ENCODE measurements at regions not wholly inside any gene's neighbourhood (a gene's known extent, or its start where the extent isn't known, plus 50 kb on each side); places are given as distances from the start of the nearest gene placed in this dataset.
A peak's percentile ranks its signal among the peaks of the same experiment; 100 is the strongest.

DNA sequence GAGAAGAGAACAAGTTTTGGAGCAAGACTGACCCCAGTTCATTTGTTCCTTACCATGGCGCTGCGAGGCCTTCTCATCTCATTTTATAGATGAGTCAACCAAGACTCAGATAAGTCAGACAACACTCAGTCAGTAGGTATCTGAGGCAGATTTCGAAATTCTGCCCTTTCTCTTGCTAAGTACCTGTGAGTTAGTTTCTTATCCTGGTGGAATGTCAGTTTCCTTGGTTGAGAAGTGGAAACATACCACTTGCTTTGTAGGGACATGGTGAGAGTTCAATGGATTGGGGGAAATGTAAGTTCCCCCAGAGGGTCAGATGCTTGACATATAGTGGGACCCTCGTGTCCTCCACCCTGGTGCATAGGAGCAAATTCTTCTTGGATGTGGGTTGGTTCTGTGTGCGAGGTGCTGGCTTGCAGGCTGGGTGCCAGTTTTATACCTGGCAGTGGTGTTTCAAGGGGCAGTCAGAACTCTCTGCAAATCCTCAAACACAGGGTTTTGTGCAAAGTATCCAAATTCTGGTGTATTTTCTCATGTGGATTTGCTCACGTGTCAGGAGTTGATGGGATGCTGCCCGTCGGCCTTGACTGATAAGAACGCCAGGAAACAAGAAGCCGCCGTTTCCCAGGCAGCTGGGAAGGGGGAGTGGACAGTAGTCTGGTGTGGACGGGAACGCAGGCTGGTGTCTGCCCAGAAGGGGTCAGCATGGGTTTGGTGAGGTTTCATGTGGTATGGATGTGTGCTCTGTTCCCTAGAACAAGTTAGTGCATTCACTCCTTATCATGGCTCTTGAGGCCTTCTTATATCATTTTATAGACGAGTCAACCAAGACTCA is 61.1 kb upstream of the CIBAR2 start:
- intact Hi-C loops (cut with DNase I), result no loop called here

DNA sequence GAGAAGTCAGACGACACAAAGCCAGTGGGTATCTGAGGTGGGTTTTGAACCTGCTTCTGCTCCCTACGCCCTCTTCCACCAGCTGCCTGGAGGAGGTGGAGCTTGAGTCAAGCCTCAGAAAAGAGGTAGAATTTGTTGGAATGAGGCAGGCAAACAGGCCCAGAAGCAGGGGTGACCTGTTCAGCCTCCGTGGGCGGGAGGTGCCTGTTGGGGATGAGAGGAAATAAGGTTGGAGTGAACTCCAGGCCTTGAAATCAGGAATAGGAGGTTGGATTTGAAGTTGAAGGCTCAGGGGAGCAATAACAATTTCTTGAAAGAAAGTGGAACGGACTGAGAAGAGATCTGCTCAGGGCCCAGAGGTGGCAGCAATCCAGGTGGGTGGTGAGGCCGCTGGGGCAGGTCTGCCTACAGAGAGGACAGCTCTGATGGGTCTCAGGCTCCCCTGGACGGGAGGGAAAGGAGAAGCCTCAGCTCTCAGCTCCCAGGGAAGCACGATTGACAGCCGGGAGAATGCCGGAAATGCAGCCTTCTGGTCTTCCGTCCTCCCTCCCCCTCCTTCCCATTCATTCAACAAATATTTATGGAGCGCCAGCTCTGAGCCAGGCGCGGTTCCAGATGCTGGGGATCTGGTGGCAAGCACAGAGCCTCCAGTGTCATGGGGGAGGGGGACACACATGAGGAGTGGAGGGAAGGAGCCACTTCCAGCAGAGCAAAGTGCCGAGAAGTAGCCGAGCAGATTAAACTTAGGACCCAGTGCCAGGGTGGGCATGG is 61.9 kb upstream of the CIBAR2 start:
- peak in 1 of 2 donors; percentile 15 for ATAC-seq

More for the DNA sequence above, 61.1 kb upstream of the CIBAR2 start:
- Histone ChIP-seq H3K36me3 (no peaks in the 10 kb centered on the region), H3K9me3 (no peaks in the 10 kb centered on the region), H3K4me1 (peaks cover 73% of the 10 kb centered on the region), H3K27ac (peak overlapping the region; percentile 38), H3K27me3 (ENCODE audit: low read depth) (peaks cover 24% of the 10 kb centered on the region), H3K4me3 (peak overlapping the region; percentile 48)
- ATAC-seq (no peak), DNase-seq (peak; percentile 44)
- TF ChIP-seq, protein P1, sequence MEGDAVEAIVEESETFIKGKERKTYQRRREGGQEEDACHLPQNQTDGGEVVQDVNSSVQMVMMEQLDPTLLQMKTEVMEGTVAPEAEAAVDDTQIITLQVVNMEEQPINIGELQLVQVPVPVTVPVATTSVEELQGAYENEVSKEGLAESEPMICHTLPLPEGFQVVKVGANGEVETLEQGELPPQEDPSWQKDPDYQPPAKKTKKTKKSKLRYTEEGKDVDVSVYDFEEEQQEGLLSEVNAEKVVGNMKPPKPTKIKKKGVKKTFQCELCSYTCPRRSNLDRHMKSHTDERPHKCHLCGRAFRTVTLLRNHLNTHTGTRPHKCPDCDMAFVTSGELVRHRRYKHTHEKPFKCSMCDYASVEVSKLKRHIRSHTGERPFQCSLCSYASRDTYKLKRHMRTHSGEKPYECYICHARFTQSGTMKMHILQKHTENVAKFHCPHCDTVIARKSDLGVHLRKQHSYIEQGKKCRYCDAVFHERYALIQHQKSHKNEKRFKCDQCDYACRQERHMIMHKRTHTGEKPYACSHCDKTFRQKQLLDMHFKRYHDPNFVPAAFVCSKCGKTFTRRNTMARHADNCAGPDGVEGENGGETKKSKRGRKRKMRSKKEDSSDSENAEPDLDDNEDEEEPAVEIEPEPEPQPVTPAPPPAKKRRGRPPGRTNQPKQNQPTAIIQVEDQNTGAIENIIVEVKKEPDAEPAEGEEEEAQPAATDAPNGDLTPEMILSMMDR (IDR thresholded peaks at IDR 0.05), result no peak

DNA sequence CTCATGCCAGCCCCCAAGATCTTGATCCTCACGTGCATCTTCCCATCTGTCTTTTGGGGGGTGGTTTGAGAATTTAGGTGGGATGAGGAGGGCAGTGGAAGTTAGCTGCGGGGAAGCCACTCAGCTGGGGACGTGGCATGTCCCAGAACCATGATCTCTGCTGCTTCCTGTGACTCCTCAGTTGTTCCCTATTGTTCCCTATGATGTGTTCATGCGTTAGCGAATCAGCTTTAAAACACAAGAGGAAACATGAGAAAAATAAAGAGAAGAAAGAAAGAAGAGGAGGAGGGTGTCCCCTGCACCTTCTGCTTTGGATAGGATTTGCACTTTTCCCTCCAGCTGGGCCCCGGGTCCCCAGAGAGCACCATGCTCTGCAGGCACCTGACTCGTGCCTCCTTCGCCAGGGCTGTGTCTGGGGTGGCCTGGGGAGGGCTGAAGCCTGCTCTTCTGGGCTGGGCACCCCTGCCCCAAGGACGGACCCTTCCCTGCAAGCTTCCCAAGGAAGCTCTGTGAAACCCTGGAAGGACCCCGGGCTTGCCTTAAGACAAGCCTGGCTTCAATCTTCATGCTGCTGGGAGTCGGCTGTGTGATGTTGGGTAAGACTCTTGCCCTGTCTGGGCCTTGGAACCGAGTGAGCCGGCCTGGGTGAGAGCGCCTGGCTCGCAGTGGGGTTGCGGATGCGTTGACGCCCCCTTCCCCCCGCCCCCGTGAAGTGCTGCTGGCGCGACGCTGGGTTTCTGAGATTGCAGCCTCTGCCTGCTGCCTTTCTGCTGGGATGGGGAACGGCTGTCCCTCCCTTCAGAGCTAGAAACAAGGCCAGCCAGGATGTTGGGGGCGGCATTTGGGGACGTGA is 62.8 kb upstream of the CIBAR2 start:
- peaks cover 67% of the 10 kb centered on the region for H3K4me1 ChIP-seq
- TF ChIP-seq, protein P1 (IDR thresholded peaks at IDR 0.05), result no peak
- no peak for ATAC-seq
- peak; percentile 37 for DNase-seq
- H3K36me3 ChIP-seq, result no peaks in the 10 kb centered on the region
- H3K27me3 ChIP-seq (ENCODE audit: low read depth), result peaks cover 21% of the 10 kb centered on the region
- intact Hi-C loops (cut with DNase I), result no loop called here
- H3K4me3 ChIP-seq, result no peak overlapping the region
- H3K9me3 ChIP-seq, result no peaks in the 10 kb centered on the region
- no peak overlapping the region for H3K27ac ChIP-seq

More for the DNA sequence above, 61.9 kb upstream of the CIBAR2 start:
- Histone ChIP-seq H3K36me3 (no peaks in the 10 kb centered on the region), H3K9me3 (no peaks in the 10 kb centered on the region), H3K27ac (peak overlapping the region; percentile 25), H3K4me3 (peak overlapping the region; percentile 3), H3K27me3 (ENCODE audit: low read depth) (peaks cover 24% of the 10 kb centered on the region), H3K4me1 (peaks cover 69% of the 10 kb centered on the region)
- TF ChIP-seq, protein P1 (IDR thresholded peaks at IDR 0.05), result no peak
- intact Hi-C loops (cut with DNase I), result no loop called here
- peak; percentile 42 for DNase-seq

DNA sequence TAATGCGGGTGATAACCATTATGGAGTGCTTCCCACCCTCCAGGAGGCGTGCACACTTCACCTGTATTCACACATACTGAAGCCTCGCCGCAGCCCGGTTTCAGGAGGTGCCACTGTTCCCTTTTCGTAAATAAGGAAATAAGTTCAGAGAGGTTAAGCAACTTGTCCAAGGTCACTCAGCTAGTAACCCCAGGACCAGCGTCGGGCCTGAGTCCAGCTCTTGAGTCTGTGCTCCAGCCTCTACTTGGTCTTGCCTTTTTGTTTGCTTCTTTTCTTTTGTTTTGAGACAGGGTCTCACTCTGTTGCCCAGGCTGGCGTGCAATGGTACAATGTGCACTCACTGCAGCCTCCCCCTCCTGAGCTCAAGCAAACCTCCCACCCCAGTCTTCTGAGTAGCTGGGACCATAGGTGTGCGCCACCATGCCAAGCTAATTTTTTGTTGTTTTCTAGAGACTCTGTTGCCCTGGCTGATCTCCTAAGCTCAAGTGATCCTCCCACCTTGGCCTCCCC is 63.5 kb upstream of the CIBAR2 start:
- Histone ChIP-seq H3K27ac (no peak overlapping the region), H3K9me3 (no peaks in the 10 kb centered on the region), H3K4me1 (peaks cover 60% of the 10 kb centered on the region), H3K36me3 (no peaks in the 10 kb centered on the region), H3K4me3 (no peak overlapping the region), H3K27me3 (ENCODE audit: low read depth) (peaks cover 15% of the 10 kb centered on the region)
- TF ChIP-seq, protein P1 (IDR thresholded peaks at IDR 0.05), result no peak
- no peak for ATAC-seq
- intact Hi-C loops (cut with DNase I), result no loop called here
- DNase-seq, result no peak

Data from lower lobe of right lung (tissue), 2 donors.